ENCODE measurements at regions not wholly inside any gene's neighbourhood (a gene's known extent, or its start where the extent isn't known, plus 50 kb on each side); places are given as distances from the start of the nearest gene placed in this dataset.

- DNase-seq = no peak
These were observed 120.5 kb upstream of the HMHB1 start for GRCh38 chr5:143691287-143691944.

GRCh38 chr5:143687604-143688003, 124.4 kb upstream of the HMHB1 start:
- DNase-seq = no peak

GRCh38 chr5:143685246-143685815, 126.6 kb upstream of the HMHB1 start:
- no peak for DNase-seq

GRCh38 chr5:143683459-143683858, 128.5 kb upstream of the HMHB1 start:
- DNase-seq = no peak

GRCh38 chr5:143682929-143683386, 129.0 kb upstream of the HMHB1 start:
- DNase-seq = no peak

- DNase-seq = no peak
These were observed 129.6 kb upstream of the HMHB1 start for GRCh38 chr5:143682246-143682905.

- DNase-seq = no peak
These were observed 131.2 kb upstream of the HMHB1 start for GRCh38 chr5:143680672-143681259.

GRCh38 chr5:143679777-143680176, 132.2 kb upstream of the HMHB1 start:
- no peak for DNase-seq

GRCh38 chr5:143678148-143678905, 133.6 kb upstream of the HMHB1 start:
- no peak for DNase-seq

GRCh38 chr5:143677403-143677802, 134.6 kb upstream of the HMHB1 start:
- no peak for DNase-seq

GRCh38 chr5:143676802-143677201, 135.2 kb upstream of the HMHB1 start:
- DNase-seq = no peak

GRCh38 chr5:143674469-143674786, 137.5 kb upstream of the HMHB1 start:
- DNase-seq = no peak

GRCh38 chr5:143673676-143674468, 138.1 kb upstream of the HMHB1 start:
- DNase-seq = no peak

- no peak for DNase-seq
These were observed 139.2 kb upstream of the HMHB1 start for GRCh38 chr5:143672806-143673205.

GRCh38 chr5:143671674-143672569, 140.0 kb upstream of the HMHB1 start:
- no peak for DNase-seq

- DNase-seq = no peak
These were observed 140.9 kb upstream of the HMHB1 start for GRCh38 chr5:143671021-143671420.

- no peak for DNase-seq
These were observed 146.1 kb upstream of the HMHB1 start for GRCh38 chr5:143665866-143666265.

- DNase-seq = no peak
These were observed 147.3 kb upstream of the HMHB1 start for GRCh38 chr5:143664623-143665022.

- no peak for DNase-seq
These were observed 148.1 kb upstream of the HMHB1 start for GRCh38 chr5:143663872-143664271.

- DNase-seq = no peak
These were observed 149.9 kb upstream of the HMHB1 start for GRCh38 chr5:143662020-143662419.

- DNase-seq = no peak
These were observed 151.3 kb upstream of the HMHB1 start for GRCh38 chr5:143660625-143661024.

Measured in CD4-positive, alpha-beta T cell treated with Interleukin-12 subunit alpha and Interleukin-12 subunit beta, for 1 hour (primary cell).